GM23248 (cell line): ENCODE measurements at regions not wholly inside any gene's neighbourhood (a gene's known extent, or its start where the extent isn't known, plus 50 kb on each side); places are given as distances from the start of the nearest gene placed in this dataset.

Experiments
- EZH2 ChIP-seq: fragments of 200-600 bp; sonication (generic); IDR thresholded peaks from 2 replicates; pipeline ENCODE4 v1.6.1; 2018; ENCODE audit warnings: antibody characterized with exemption, mild to moderate bottlenecking; ENCODE audit not compliant: insufficient read depth, poor library complexity, severe bottlenecking
- EZH2phosphoT487 ChIP-seq: fragments of 200-600 bp; sonication (generic); IDR thresholded peaks from 2 replicates; pipeline ENCODE4 v1.6.1; 2018; ENCODE audit warnings: antibody characterized with exemption, moderate library complexity, mild to moderate bottlenecking, low read depth; ENCODE audit not compliant: insufficient read depth

GRCh38 chr3:195007151-195007550 is 263.8 kb downstream of the XXYLT1 start:
- TF ChIP-seq EZH2phosphoT487, result no peak
- no peak for TF ChIP-seq EZH2
